H1 (cell line): ENCODE measurements at regions not wholly inside any gene's neighbourhood (a gene's known extent, or its start where the extent isn't known, plus 50 kb on each side); places are given as distances from the start of the nearest gene placed in this dataset.

ENCODE experiments used
- CTCF ChIA-PET: fragments of 300-600 bp; sonication (Branson Sonifier 250); formaldehyde crosslinking; loops from one replicate; lab custom pipeline; 2021; ENCODE audit not compliant: partially characterized antibody; lab: Charles Lee
- POLR2A ChIA-PET: fragments of 300-600 bp; sonication (Branson Sonifier 250); formaldehyde crosslinking; loops from one replicate; lab custom pipeline; 2021; ENCODE audit warnings: inconsistent platforms; ENCODE audit not compliant: partially characterized antibody; lab: Charles Lee
- DNase-seq, 2 experiments: peaks; one replicate each; pipeline versions ENCODE4 v3.0.0 to v3.0.0-alpha.2; 2010 to 2022; ENCODE audit warnings: low spot score in 2 of 2, low read depth in 1 of 2, mixed read lengths in 1 of 2
- FAIRE-seq: peaks from 2 replicates; lab custom pipeline; 2011; peaks lifted over from hg19 to GRCh38; lab: Jason Lieb, UNC
- H2AFZ ChIP-seq: 2 replicates; pipeline ENCODE4 v1.8.1; 2012; ENCODE audit warnings: low read length, inconsistent platforms
- H2AK5ac ChIP-seq: 2 replicates; pipeline ENCODE4 v1.6.1; 2013; ENCODE audit warnings: low read depth, low read length
- H2BK120ac ChIP-seq: replicated peaks from 2 replicates; pipeline ENCODE3; 2013; ENCODE audit warnings: low read depth, low read length, inconsistent platforms
- H2BK12ac ChIP-seq: 2 replicates; pipeline ENCODE4 v1.6.1; 2013; ENCODE audit warnings: low read depth, low read length
- H2BK15ac ChIP-seq: 2 replicates; pipeline ENCODE4 v1.6.1; 2013; ENCODE audit warnings: low read length
- H2BK20ac ChIP-seq: 2 replicates; pipeline ENCODE4 v1.6.1; 2013; ENCODE audit warnings: low read length
- H2BK5ac ChIP-seq: 2 replicates; pipeline ENCODE4 v1.6.1; 2013; ENCODE audit warnings: low read depth, low read length
- H3K14ac ChIP-seq: 2 replicates; pipeline ENCODE4 v1.6.1; 2013; ENCODE audit warnings: inconsistent platforms; ENCODE audit not compliant: insufficient read length
- H3K18ac ChIP-seq: 2 replicates; pipeline ENCODE4 v1.6.1; 2013; ENCODE audit warnings: low read length; ENCODE audit errors: extremely low read depth
- H3K23ac ChIP-seq: 2 replicates; pipeline ENCODE4 v1.6.1; 2013; ENCODE audit warnings: inconsistent platforms; ENCODE audit not compliant: insufficient read length
- H3K23me2 ChIP-seq: 2 replicates; pipeline ENCODE4 v1.6.1; 2013; ENCODE audit warnings: low read depth, low read length
- H3K27ac ChIP-seq: 2 replicates; pipeline ENCODE4 v1.6.1; 2011; ENCODE audit warnings: low read depth, low read length, inconsistent platforms
- H3K27me3 ChIP-seq, 4 experiments: replicated peaks in 1 of 4; 1 replicate in 1 of 4; 2 replicates in 3 of 4; pipeline versions ENCODE4 v1.6.1 to v1.8.1; 2011 to 2013; ENCODE audit warnings: low read length in 3 of 4, mild to moderate bottlenecking in 3 of 4, inconsistent platforms in 2 of 4, mixed read lengths in 2 of 4, moderate library complexity in 1 of 4; ENCODE audit not compliant: control insufficient read depth in 3 of 4, insufficient read depth in 3 of 4; ENCODE audit errors: extremely low read depth in 1 of 4
- H3K36me3 ChIP-seq, 4 experiments: 2 replicates each; pipeline versions ENCODE4 v1.6.1 to v1.8.1; 2011 to 2013; ENCODE audit warnings: mild to moderate bottlenecking in 4 of 4, low read length in 3 of 4, moderate library complexity in 2 of 4, control low read depth in 1 of 4, inconsistent platforms in 1 of 4; ENCODE audit not compliant: insufficient read depth in 4 of 4, control insufficient read depth in 2 of 4
- H3K4ac ChIP-seq: replicated peaks from 2 replicates; pipeline ENCODE3; 2013; ENCODE audit warnings: low read length, low read depth, mixed read lengths, inconsistent platforms; ENCODE audit not compliant: insufficient read length
- H3K4me1 ChIP-seq, 4 experiments: replicated peaks in 1 of 4; 1 replicate in 1 of 4; 2 replicates in 3 of 4; pipeline versions ENCODE4 v1.6.1 to v1.8.1; 2011 to 2013; ENCODE audit warnings: low read length in 3 of 4, inconsistent platforms in 2 of 4, mixed read lengths in 1 of 4; ENCODE audit not compliant: insufficient read depth in 4 of 4, control insufficient read depth in 3 of 4
- H3K4me2 ChIP-seq, 2 experiments: 2 replicates each; pipeline versions ENCODE4 v1.6.1 to v1.8.1; 2011 to 2013; ENCODE audit warnings: low read depth in 2 of 2, low read length in 2 of 2, control low read depth in 1 of 2, inconsistent platforms in 1 of 2, mild to moderate bottlenecking in 1 of 2; ENCODE audit not compliant: insufficient read depth in 1 of 2
- H3K4me3 ChIP-seq, 4 experiments: fragments of 200-600, 300-600 bp in 1 of 4; sonication (generic), shearing (Covaris generic), sonication (Bioruptor Twin) in 1 of 4; 2 replicates each; pipeline versions ENCODE4 v1.5.1 to v1.8.1; 2011 to 2016; ENCODE audit warnings: low read length in 4 of 4, low read depth in 3 of 4, control low read depth in 2 of 4, inconsistent platforms in 2 of 4, mild to moderate bottlenecking in 2 of 4, mixed read lengths in 1 of 4, moderate library complexity in 1 of 4; ENCODE audit not compliant: insufficient read depth in 2 of 4; ENCODE audit errors: extremely low read depth in 1 of 4
- H3K56ac ChIP-seq: replicated peaks from 2 replicates; pipeline ENCODE3; 2013; ENCODE audit warnings: low read depth, mild to moderate bottlenecking, mixed read lengths, low read length, inconsistent platforms; ENCODE audit not compliant: insufficient read length
- H3K79me1 ChIP-seq: 2 replicates; pipeline ENCODE4 v1.6.1; 2013; ENCODE audit warnings: low read depth, low read length, control low read depth
- H3K79me2 ChIP-seq, 2 experiments: 2 replicates each; pipeline versions ENCODE4 v1.6.1 to v1.8.1; 2012 to 2013; ENCODE audit warnings: low read length in 2 of 2, mild to moderate bottlenecking in 2 of 2, inconsistent platforms in 1 of 2; ENCODE audit not compliant: insufficient read depth in 2 of 2, control insufficient read depth in 1 of 2
- H3K9ac ChIP-seq, 4 experiments: replicated peaks in 1 of 4; 1 replicate in 1 of 4; 2 replicates in 3 of 4; pipeline versions ENCODE4 v1.6.1 to v1.8.1; 2011 to 2013; ENCODE audit warnings: low read depth in 3 of 4, low read length in 3 of 4, control low read depth in 2 of 4, mild to moderate bottlenecking in 2 of 4, moderate library complexity in 2 of 4, inconsistent platforms in 1 of 4; ENCODE audit errors: extremely low read depth in 1 of 4
- H3K9me3 ChIP-seq, 2 experiments: 2 replicates each; pipeline versions ENCODE4 v1.6.1 to v1.8.1; 2012 to 2013; ENCODE audit warnings: mild to moderate bottlenecking in 2 of 2, moderate library complexity in 2 of 2, control low read depth in 1 of 2, inconsistent platforms in 1 of 2, low read depth in 1 of 2, low read length in 1 of 2, mixed read lengths in 1 of 2; ENCODE audit not compliant: insufficient read depth in 2 of 2
- H4K20me1 ChIP-seq, 2 experiments: replicated peaks in 1 of 2; 2 replicates each; pipeline versions ENCODE3 to v1.8.1; 2011 to 2013; ENCODE audit warnings: inconsistent platforms in 2 of 2, low read length in 2 of 2, mild to moderate bottlenecking in 1 of 2; ENCODE audit not compliant: insufficient read depth in 2 of 2, control insufficient read depth in 1 of 2
- H4K5ac ChIP-seq: 2 replicates; pipeline ENCODE4 v1.6.1; 2013; ENCODE audit warnings: low read length, low read depth, mixed read lengths, inconsistent platforms; ENCODE audit not compliant: insufficient read length
- H4K8ac ChIP-seq: 2 replicates; pipeline ENCODE4 v1.8.0; 2013; ENCODE audit warnings: mild to moderate bottlenecking, moderate library complexity, low read length, inconsistent platforms; ENCODE audit not compliant: insufficient read depth; ENCODE audit errors: extremely low read depth
- H4K91ac ChIP-seq: replicated peaks from 2 replicates; pipeline ENCODE3; 2013; ENCODE audit warnings: low read length, mixed read lengths, inconsistent platforms; ENCODE audit not compliant: insufficient read length
- JUND ChIP-seq: IDR thresholded peaks from 2 replicates; pipeline ENCODE4 v1.6.1; 2011; ENCODE audit warnings: mild to moderate bottlenecking, improper control_type of control experiment, low read length
- SP2 ChIP-seq: IDR thresholded peaks from 2 replicates; pipeline ENCODE4 v1.6.1; 2012; ENCODE audit warnings: mild to moderate bottlenecking, low read length, inconsistent platforms
- TBP ChIP-seq: IDR thresholded peaks from 2 replicates; pipeline ENCODE4 v1.6.1; 2011; ENCODE audit warnings: low read depth, low read length, improper control_type of control experiment
- WGBS, 2 experiments: shearing (Covaris generic) in 1 of 2; methylation state at CpG; one replicate each; pipeline versions ENCODE4 v1.1.6 to v1.1.7; 2013 to 2015; ENCODE audit warnings: low lambda C conversion rate in 2 of 2, mixed read lengths in 2 of 2, inconsistent platforms in 1 of 2, low coverage in 1 of 2, missing lambda C conversion rate in 1 of 2; ENCODE audit not compliant: insufficient replicate concordance in 2 of 2, insufficient coverage in 1 of 2, insufficient read length in 1 of 2; ENCODE audit errors: extremely low coverage in 1 of 2, missing lambda C conversion rate in 1 of 2; 5-methylcytosine and 5-hydroxymethylcytosine counted together

- ChIA-PET POLR2A (no interaction called here), CTCF (interaction anchor here (0.6 to 1.5 kb wide), 17 partner anchors 8 to 935 kb away, joined by 3 to 14 read pairs (median 3); partner anchors contain the start of gene HTR1E)
- H2BK120ac ChIP-seq: no peak overlapping the region
- no peak overlapping the region for H3K14ac ChIP-seq
- H3K9ac ChIP-seq: no peak overlapping the region
- H3K18ac ChIP-seq: no peak overlapping the region
- H3K56ac ChIP-seq: no peak overlapping the region
- H4K20me1 ChIP-seq: no peaks in the 10 kb centered on the region
- no peak overlapping the region for H4K8ac ChIP-seq
- H3K23ac ChIP-seq: no peak overlapping the region
- no peaks in the 10 kb centered on the region for H3K36me3 ChIP-seq
- no peak overlapping the region for H4K5ac ChIP-seq
- no peaks in the 10 kb centered on the region for H3K4me1 ChIP-seq
- FAIRE-seq (no peak), DNase-seq (no peak)
- no peaks in the 10 kb centered on the region for H3K79me1 ChIP-seq
- no peak overlapping the region for H3K4ac ChIP-seq
- no peak overlapping the region for H2AK5ac ChIP-seq
- WGBS, 2 experiments: 83% methylated on average over 2 of the region's 2 CpGs; no CpG with 5 or more reads in 1 of the 2 experiments
- H2AFZ ChIP-seq: peak overlapping the region; percentile 50; the same call in 1 of the 2 replicates
- no peaks in the 10 kb centered on the region for H3K9me3 ChIP-seq
- no peak overlapping the region for H3K4me2 ChIP-seq
- H3K4me3 ChIP-seq: no peak overlapping the region
- TF ChIP-seq JUND (no peak), TBP (no peak), SP2 (no peak)
- H3K27ac ChIP-seq: no peak overlapping the region
- no peak overlapping the region for H2BK15ac ChIP-seq
- no peak overlapping the region for H2BK12ac ChIP-seq
- H4K91ac ChIP-seq: no peak overlapping the region
- H2BK5ac ChIP-seq: no peak overlapping the region
- H3K79me2 ChIP-seq: no peaks in the 10 kb centered on the region
- no peaks in the 10 kb centered on the region for H3K23me2 ChIP-seq
- no peaks in the 10 kb centered on the region for H3K27me3 ChIP-seq
- H2BK20ac ChIP-seq: no peak overlapping the region
Measured at GRCh38 chr6:86857783-86858182, 79.5 kb upstream of the HTR1E start.
